ENCODE measurements at regions not wholly inside any gene's neighbourhood (a gene's known extent, or its start where the extent isn't known, plus 50 kb on each side); places are given as distances from the start of the nearest gene placed in this dataset.
"Not testable (repeated sequence)": the region's sequence is repeated elsewhere in the genome, so short reads cannot be mapped to it uniquely, and the experiment has no call there.

- peaks cover 0 to 12% (median 4%) of the 10 kb centered on the region in 7 donors for H3K9me3 Mint-ChIP-seq
- DNase-seq (no peak), ATAC-seq (ENCODE audit: low read depth in 2 of 2) (no peak)
- H3K27me3 Mint-ChIP-seq, result peaks cover 0 to 26% (median 3%) of the 10 kb centered on the region in 3 donors
- H3K36me3 Mint-ChIP-seq, result peaks cover 0 to 9% of the 10 kb centered on the region in 2 donors
- no peak overlapping the region for H3K4me3 Mint-ChIP-seq
- no peak overlapping the region for H3K27ac Mint-ChIP-seq
- H3K4me1 Mint-ChIP-seq, result peaks cover 9 to 16% (median 10%) of the 10 kb centered on the region in 3 donors
These were observed 53.2 kb upstream of the PARP1 start for GRCh38 chr1:226461087-226461486.

GRCh38 chr1:226463925-226464586, 56.2 kb upstream of the PARP1 start:
- ATAC-seq (ENCODE audit: low read depth in 2 of 2) (no peak), DNase-seq (no peak)
- Mint-ChIP-seq H3K36me3 (peaks cover 0 to 24% of the 10 kb centered on the region in 2 donors), H3K27ac (no peak overlapping the region), H3K27me3 (peaks cover 9 to 38% (median 23%) of the 10 kb centered on the region in 3 donors), H3K9me3 (peaks cover 0 to 18% (median 5%) of the 10 kb centered on the region in 7 donors), H3K4me3 (no peak overlapping the region), H3K4me1 (peaks cover 0 to 6% (median 0%) of the 10 kb centered on the region in 3 donors)

GRCh38 chr1:226464587-226464971, 56.7 kb upstream of the PARP1 start:
- not testable (repeated sequence) for H3K4me1 Mint-ChIP-seq; H3K27ac Mint-ChIP-seq; DNase-seq; ATAC-seq (ENCODE audit: low read depth in 2 of 2)
- Mint-ChIP-seq H3K9me3 (peaks cover 0 to 18% (median 8%) of the 10 kb centered on the region in 7 donors), H3K27me3 (peaks cover 9 to 38% (median 23%) of the 10 kb centered on the region in 3 donors), H3K4me3 (peak overlapping the region in 1 of 8 donors; percentile 6), H3K36me3 (peaks cover 0 to 24% of the 10 kb centered on the region in 2 donors)

- peaks cover 9 to 38% (median 23%) of the 10 kb centered on the region in 3 donors for H3K27me3 Mint-ChIP-seq
- peaks cover 0 to 24% of the 10 kb centered on the region in 2 donors for H3K36me3 Mint-ChIP-seq
- ATAC-seq (ENCODE audit: low read depth in 2 of 2) (no peak), DNase-seq (no peak)
- H3K4me3 Mint-ChIP-seq, result no peak overlapping the region
- peaks cover 0 to 18% (median 8%) of the 10 kb centered on the region in 7 donors for H3K9me3 Mint-ChIP-seq
- H3K27ac Mint-ChIP-seq, result no peak overlapping the region
- H3K4me1 Mint-ChIP-seq, result peaks cover 0 to 2% (median 0%) of the 10 kb centered on the region in 3 donors
These were observed 58.4 kb upstream of the PARP1 start for GRCh38 chr1:226466296-226466695.

GRCh38 chr1:226467443-226467842, 59.5 kb upstream of the PARP1 start:
- Mint-ChIP-seq H3K27ac (peak overlapping the region in 2 of 6 donors; percentile 23 to 27), H3K36me3 (peaks cover 0 to 16% of the 10 kb centered on the region in 2 donors), H3K4me3 (no peak overlapping the region), H3K9me3 (peaks cover 0 to 13% (median 7%) of the 10 kb centered on the region in 7 donors), H3K27me3 (peaks cover 9 to 33% (median 23%) of the 10 kb centered on the region in 3 donors), H3K4me1 (no peaks in the 10 kb centered on the region)
- DNase-seq (no peak), ATAC-seq (ENCODE audit: low read depth in 2 of 2) (no peak)

GRCh38 chr1:226470921-226471866, 63.3 kb upstream of the PARP1 start:
- Mint-ChIP-seq H3K27ac (no peak overlapping the region), H3K9me3 (peaks cover 0 to 9% (median 3%) of the 10 kb centered on the region in 7 donors), H3K27me3 (peaks cover 9 to 26% (median 19%) of the 10 kb centered on the region in 3 donors), H3K4me3 (no peak overlapping the region), H3K36me3 (peaks cover 0 to 14% of the 10 kb centered on the region in 2 donors), H3K4me1 (no peaks in the 10 kb centered on the region)
- DNase-seq (no peak), ATAC-seq (ENCODE audit: low read depth in 2 of 2) (no peak)

GRCh38 chr1:226473325-226473724, 65.4 kb upstream of the PARP1 start:
- Mint-ChIP-seq H3K27me3 (peaks cover 0 to 8% (median 0%) of the 10 kb centered on the region in 3 donors), H3K36me3 (no peaks in the 10 kb centered on the region), H3K9me3 (peaks cover 0 to 5% (median 0%) of the 10 kb centered on the region in 7 donors), H3K27ac (no peak overlapping the region), H3K4me3 (no peak overlapping the region), H3K4me1 (no peaks in the 10 kb centered on the region)
- no peak for DNase-seq
- ATAC-seq (ENCODE audit: low read depth in 2 of 2), result no peak

GRCh38 chr1:226474041-226474440, 66.1 kb upstream of the PARP1 start:
- ATAC-seq (ENCODE audit: low read depth in 2 of 2) (no peak), DNase-seq (no peak)
- peak overlapping the region in 1 of 6 donors; percentile 39 for H3K27ac Mint-ChIP-seq
- peaks cover 0 to 8% (median 0%) of the 10 kb centered on the region in 3 donors for H3K27me3 Mint-ChIP-seq
- peaks cover 0 to 4% (median 0%) of the 10 kb centered on the region in 7 donors for H3K9me3 Mint-ChIP-seq
- H3K4me1 Mint-ChIP-seq, result no peaks in the 10 kb centered on the region
- H3K36me3 Mint-ChIP-seq, result no peaks in the 10 kb centered on the region
- no peak overlapping the region for H3K4me3 Mint-ChIP-seq

GRCh38 chr1:226474443-226475141, 66.7 kb upstream of the PARP1 start:
- H3K27me3 Mint-ChIP-seq, result peaks cover 0 to 8% (median 0%) of the 10 kb centered on the region in 3 donors
- no peaks in the 10 kb centered on the region for H3K4me1 Mint-ChIP-seq
- DNase-seq (no peak), ATAC-seq (ENCODE audit: low read depth in 2 of 2) (no peak)
- no peak overlapping the region for H3K4me3 Mint-ChIP-seq
- H3K27ac Mint-ChIP-seq, result peak overlapping the region in 2 of 6 donors; percentile 44 to 65
- no peaks in the 10 kb centered on the region for H3K36me3 Mint-ChIP-seq
- H3K9me3 Mint-ChIP-seq, result no peaks in the 10 kb centered on the region

GRCh38 chr1:226475142-226475511, 67.2 kb upstream of the PARP1 start:
- no peak for ATAC-seq (ENCODE audit: low read depth in 2 of 2)
- no peak overlapping the region for H3K27ac Mint-ChIP-seq

GRCh38 chr1:226476066-226476465, 68.2 kb upstream of the PARP1 start:
- Mint-ChIP-seq H3K27ac (no peak overlapping the region), H3K9me3 (no peaks in the 10 kb centered on the region), H3K27me3 (peaks cover 0 to 8% (median 0%) of the 10 kb centered on the region in 3 donors), H3K4me1 (no peaks in the 10 kb centered on the region), H3K4me3 (no peak overlapping the region), H3K36me3 (no peaks in the 10 kb centered on the region)
- ATAC-seq (ENCODE audit: low read depth in 2 of 2) (no peak), DNase-seq (no peak)

More at GRCh38 chr1:226475142-226475511, 67.2 kb upstream of the PARP1 start:
- DNase-seq, result no peak
- H3K36me3 Mint-ChIP-seq, result no peaks in the 10 kb centered on the region
- H3K4me1 Mint-ChIP-seq, result no peaks in the 10 kb centered on the region
- no peaks in the 10 kb centered on the region for H3K9me3 Mint-ChIP-seq
- no peak overlapping the region for H3K4me3 Mint-ChIP-seq
- H3K27me3 Mint-ChIP-seq, result peaks cover 0 to 8% (median 0%) of the 10 kb centered on the region in 3 donors

- H3K36me3 Mint-ChIP-seq, result no peaks in the 10 kb centered on the region
- H3K9me3 Mint-ChIP-seq, result no peaks in the 10 kb centered on the region
- H3K27ac Mint-ChIP-seq, result peak overlapping the region in 1 of 6 donors; percentile 66
- H3K27me3 Mint-ChIP-seq, result peaks cover 3 to 11% (median 5%) of the 10 kb centered on the region in 3 donors
- no peaks in the 10 kb centered on the region for H3K4me1 Mint-ChIP-seq
- no peak for ATAC-seq (ENCODE audit: low read depth in 2 of 2)
- no peak for DNase-seq
- H3K4me3 Mint-ChIP-seq, result no peak overlapping the region
These were observed 68.9 kb upstream of the PARP1 start for GRCh38 chr1:226476648-226477319.

Measured in naive B cell (primary cell).